ENCODE measurements at regions not wholly inside any gene's neighbourhood (a gene's known extent, or its start where the extent isn't known, plus 50 kb on each side); places are given as distances from the start of the nearest gene placed in this dataset.
"Not testable (repeated sequence)": the region's sequence is repeated elsewhere in the genome, so short reads cannot be mapped to it uniquely, and the experiment has no call there.

- not testable (repeated sequence) for TF ChIP-seq CTCF, POLR2A (IDR thresholded peaks at IDR 0.05)
Observed at GRCh38 chr12:14219670-14220069, 145.8 kb upstream of the ATF7IP start.

All from heart left ventricle (tissue), 13 donors.